NT2/D1 (cell line): ENCODE measurements at regions not wholly inside any gene's neighbourhood (a gene's known extent, or its start where the extent isn't known, plus 50 kb on each side); places are given as distances from the start of the nearest gene placed in this dataset.

Experiments
- SUZ12 ChIP-seq: IDR thresholded peaks from 2 replicates; pipeline ENCODE4 v1.6.1; 2011; ENCODE audit not compliant: insufficient read length, insufficient read depth; ENCODE audit errors: extremely low read depth
- YY1 ChIP-seq: IDR thresholded peaks from 2 replicates; pipeline ENCODE4 v1.6.1; 2011; ENCODE audit not compliant: insufficient read length, insufficient read depth

DNA sequence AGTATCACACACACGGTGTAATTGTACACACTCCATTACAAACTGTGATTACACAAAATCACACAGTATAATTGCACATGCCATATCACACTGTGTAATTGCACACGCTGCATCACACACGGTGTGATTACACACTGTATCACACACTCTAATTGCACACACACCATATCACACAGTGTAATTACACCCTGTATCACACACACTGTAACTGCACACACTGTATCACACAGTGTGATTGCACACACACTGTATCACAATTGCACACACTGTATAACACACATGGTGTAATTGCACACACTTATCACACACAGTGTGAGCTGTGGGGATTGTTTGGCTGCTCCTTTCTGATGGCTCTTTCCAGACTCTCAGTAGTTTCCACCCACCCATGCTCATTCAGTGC is 162.6 kb upstream of the SGCG start:
- TF ChIP-seq YY1 (no peak), SUZ12 (no peak)
